H9 (cell line): ENCODE measurements at regions not wholly inside any gene's neighbourhood (a gene's known extent, or its start where the extent isn't known, plus 50 kb on each side); places are given as distances from the start of the nearest gene placed in this dataset.

ENCODE experiments used
- DNase-seq: peaks from one replicate; pipeline ENCODE4 v3.0.0-alpha.2; 2017
- H2AFZ ChIP-seq: one replicate; pipeline ENCODE4 v1.6.1; 2013; ENCODE audit warnings: mild to moderate bottlenecking, low read length, control low read depth, moderate library complexity
- H2AK5ac ChIP-seq: 2 replicates; pipeline ENCODE4 v1.6.1; 2013; ENCODE audit warnings: low read length, control low read depth, mixed read lengths; ENCODE audit not compliant: insufficient read length
- H2BK120ac ChIP-seq: one replicate; pipeline ENCODE4 v1.6.1; 2013; ENCODE audit warnings: low read depth, mild to moderate bottlenecking, low read length, control low read depth, inconsistent platforms; ENCODE audit not compliant: poor library complexity, severe bottlenecking
- H2BK12ac ChIP-seq: 2 replicates; pipeline ENCODE4 v1.6.1; 2013; ENCODE audit warnings: low read length, control low read depth, mixed read lengths, low read depth; ENCODE audit not compliant: insufficient read length
- H2BK15ac ChIP-seq: 2 replicates; pipeline ENCODE4 v1.6.1; 2013; ENCODE audit warnings: low read depth, low read length, control low read depth
- H2BK20ac ChIP-seq: one replicate; pipeline ENCODE4 v1.6.1; 2013; ENCODE audit warnings: low read depth, mild to moderate bottlenecking, low read length, control low read depth, inconsistent platforms; ENCODE audit not compliant: poor library complexity, severe bottlenecking
- H2BK5ac ChIP-seq: 2 replicates; pipeline ENCODE4 v1.6.1; 2013; ENCODE audit warnings: low read length, control low read depth, mixed read lengths; ENCODE audit not compliant: insufficient read length
- H3K14ac ChIP-seq: 2 replicates; pipeline ENCODE4 v1.6.1; 2013; ENCODE audit warnings: low read length, control low read depth; ENCODE audit not compliant: insufficient read depth
- H3K18ac ChIP-seq: 2 replicates; pipeline ENCODE4 v1.6.1; 2013; ENCODE audit warnings: low read depth, mild to moderate bottlenecking, mixed read lengths, low read length, control low read depth; ENCODE audit not compliant: insufficient read length
- H3K23ac ChIP-seq: 2 replicates; pipeline ENCODE4 v1.6.1; 2013; ENCODE audit warnings: low read length, control low read depth, mixed read lengths, low read depth; ENCODE audit not compliant: insufficient read length
- H3K23me2 ChIP-seq: 2 replicates; pipeline ENCODE4 v1.6.1; 2013; ENCODE audit warnings: low read depth, mild to moderate bottlenecking, mixed read lengths, low read length, control low read depth; ENCODE audit not compliant: insufficient read length, poor library complexity, severe bottlenecking
- H3K27ac ChIP-seq: 2 replicates; pipeline ENCODE4 v1.5.1; 2013; ENCODE audit warnings: low read length, control low read depth, mixed read lengths, low read depth; ENCODE audit not compliant: insufficient read length
- H3K27me3 ChIP-seq: 2 replicates; pipeline ENCODE4 v1.6.1; 2013; ENCODE audit warnings: low read length, control low read depth, inconsistent platforms; ENCODE audit not compliant: insufficient read depth
- H3K4ac ChIP-seq: 2 replicates; pipeline ENCODE4 v1.6.1; 2013; ENCODE audit warnings: low read depth, mild to moderate bottlenecking, control low read depth, inconsistent platforms, low read length, moderate library complexity
- H3K4me1 ChIP-seq: 2 replicates; pipeline ENCODE4 v1.6.1; 2013; ENCODE audit warnings: low read length, control low read depth, inconsistent platforms; ENCODE audit not compliant: insufficient read depth
- H3K4me2 ChIP-seq: 2 replicates; pipeline ENCODE4 v1.6.1; 2013; ENCODE audit warnings: low read length, control low read depth, mixed read lengths; ENCODE audit not compliant: insufficient read length, insufficient read depth
- H3K56ac ChIP-seq: 2 replicates; pipeline ENCODE4 v1.6.1; 2013; ENCODE audit warnings: low read depth, mild to moderate bottlenecking, mixed read lengths, low read length, control low read depth; ENCODE audit not compliant: insufficient read length
- H3K79me1 ChIP-seq: 2 replicates; pipeline ENCODE4 v1.6.1; 2013; ENCODE audit warnings: low read depth, mild to moderate bottlenecking, moderate library complexity, low read length, control low read depth, inconsistent platforms; ENCODE audit not compliant: insufficient read depth, poor library complexity, severe bottlenecking
- H3K79me2 ChIP-seq: 2 replicates; pipeline ENCODE4 v1.6.1; 2013; ENCODE audit warnings: low read length, control low read depth, inconsistent platforms; ENCODE audit not compliant: insufficient read depth
- H3K9ac ChIP-seq: 2 replicates; pipeline ENCODE4 v1.6.1; 2013; ENCODE audit warnings: low read length, control low read depth, mixed read lengths; ENCODE audit not compliant: insufficient read length; ENCODE audit errors: extremely low read depth
- H3K9me3 ChIP-seq: one replicate; pipeline ENCODE4 v1.6.1; 2013; ENCODE audit warnings: low read depth, low read length, inconsistent platforms; ENCODE audit not compliant: control insufficient read depth
- H3T11ph ChIP-seq: one replicate; pipeline ENCODE4 v1.6.1; 2013; ENCODE audit warnings: mild to moderate bottlenecking, low read length, control low read depth, inconsistent platforms
- H4K20me1 ChIP-seq: one replicate; pipeline ENCODE4 v1.6.1; 2013; ENCODE audit not compliant: control insufficient read depth, insufficient read length, insufficient read depth
- H4K5ac ChIP-seq: 2 replicates; pipeline ENCODE4 v1.6.1; 2013; ENCODE audit warnings: low read depth, mild to moderate bottlenecking, mixed read lengths, low read length, control low read depth; ENCODE audit not compliant: insufficient read length
- H4K8ac ChIP-seq: replicated peaks from 2 replicates; pipeline ENCODE4 v1.6.1; 2013; ENCODE audit warnings: low read length, control low read depth, mixed read lengths, low read depth; ENCODE audit not compliant: insufficient read length
- H4K91ac ChIP-seq: 2 replicates; pipeline ENCODE4 v1.6.1; 2013; ENCODE audit warnings: low read depth, mild to moderate bottlenecking, moderate library complexity, mixed read lengths, low read length, control low read depth; ENCODE audit not compliant: insufficient read length
- H3K27ac Mint-ChIP-seq, 3 experiments: 2 replicates in 2 of 3; 3 replicates in 1 of 3; pipeline ENCODE4 v1.8.0; 2020 to 2021; ENCODE audit warnings: mixed read lengths in 3 of 3, mild to moderate bottlenecking in 1 of 3, moderate library complexity in 1 of 3
- H3K27me3 Mint-ChIP-seq: 2 replicates; pipeline ENCODE4 v1.8.0; 2021; ENCODE audit warnings: low read depth, mild to moderate bottlenecking, moderate library complexity, mixed read lengths
- H3K36me3 Mint-ChIP-seq, 3 experiments: 2 replicates in 2 of 3; 3 replicates in 1 of 3; pipeline ENCODE4 v1.8.0; 2020 to 2021; ENCODE audit warnings: low read depth in 3 of 3, mixed read lengths in 3 of 3; ENCODE audit not compliant: insufficient read depth in 1 of 3
- H3K4me1 Mint-ChIP-seq, 2 experiments: 2 replicates each; pipeline ENCODE4 v1.8.0; 2020; ENCODE audit warnings: mixed read lengths in 2 of 2
- H3K4me3 Mint-ChIP-seq, 2 experiments: 2 replicates in 1 of 2; 3 replicates in 1 of 2; pipeline ENCODE4 v1.8.0; 2020 to 2021; ENCODE audit warnings: mild to moderate bottlenecking in 2 of 2, mixed read lengths in 2 of 2, moderate library complexity in 1 of 2
- H3K9me3 Mint-ChIP-seq, 2 experiments: 2 replicates in 1 of 2; 3 replicates in 1 of 2; pipeline ENCODE4 v1.8.0; 2020; ENCODE audit warnings: mild to moderate bottlenecking in 2 of 2, mixed read lengths in 2 of 2, moderate library complexity in 1 of 2
- CTCF ChIP-seq: fragments of 200-600 bp; sonication (generic); conservative IDR thresholded peaks from 3 replicates; pipeline ENCODE4 v1.8.0; 2021; ENCODE audit warnings: antibody characterized with exemption, mild to moderate bottlenecking
- WGBS: extraction: QIAGEN DNeasy Blood & Tissue Kit; methylation state at CpG from one replicate; pipeline ENCODE4 v1.1.7; 2013; ENCODE audit warnings: missing lambda C conversion rate, low lambda C conversion rate, mixed read lengths; ENCODE audit not compliant: insufficient read length; ENCODE audit errors: extremely low coverage; 5-methylcytosine and 5-hydroxymethylcytosine counted together

- Histone ChIP-seq H3K23ac (no peak overlapping the region), H4K5ac (no peak overlapping the region), H3K79me2 (no peaks in the 10 kb centered on the region), H3K9ac (no peak overlapping the region), H2BK12ac (no peak overlapping the region), H4K20me1 (no peaks in the 10 kb centered on the region), H3K27me3 (no peaks in the 10 kb centered on the region), H3K14ac (no peak overlapping the region), H3K27ac (no peak overlapping the region), H3K4me1 (no peaks in the 10 kb centered on the region), H2BK20ac (no peak overlapping the region), H3K79me1 (no peaks in the 10 kb centered on the region), H2BK15ac (no peak overlapping the region), H3K56ac (no peak overlapping the region), H2BK120ac (no peak overlapping the region), H2BK5ac (no peak overlapping the region), H2AK5ac (no peak overlapping the region), H4K91ac (no peak overlapping the region), H3K18ac (no peak overlapping the region), H3K4me2 (no peak overlapping the region), H3T11ph (no peak overlapping the region), H3K23me2 (no peaks in the 10 kb centered on the region), H4K8ac (no peak overlapping the region), H3K9me3 (no peaks in the 10 kb centered on the region), H3K4ac (no peak overlapping the region), H2AFZ (no peak overlapping the region)
- H3K4me3 Mint-ChIP-seq: no peak overlapping the region
- H3K4me1 Mint-ChIP-seq: peaks cover 14 to 19% of the 10 kb centered on the region in 2 experiments
- no peak for TF ChIP-seq CTCF
- WGBS: no CpG with 5 or more reads among the region's 4 CpGs
- H3K9me3 Mint-ChIP-seq: no peaks in the 10 kb centered on the region
- no peak overlapping the region for H3K27ac Mint-ChIP-seq
- no peak for DNase-seq
- no peaks in the 10 kb centered on the region for H3K36me3 Mint-ChIP-seq
- H3K27me3 Mint-ChIP-seq: peaks cover 7% of the 10 kb centered on the region
Observed at GRCh38 chr13:87769445-87769844, 98.3 kb downstream of the SLITRK5 start.
